ENCODE measurements at regions not wholly inside any gene's neighbourhood (a gene's known extent, or its start where the extent isn't known, plus 50 kb on each side); places are given as distances from the start of the nearest gene placed in this dataset.

DNA sequence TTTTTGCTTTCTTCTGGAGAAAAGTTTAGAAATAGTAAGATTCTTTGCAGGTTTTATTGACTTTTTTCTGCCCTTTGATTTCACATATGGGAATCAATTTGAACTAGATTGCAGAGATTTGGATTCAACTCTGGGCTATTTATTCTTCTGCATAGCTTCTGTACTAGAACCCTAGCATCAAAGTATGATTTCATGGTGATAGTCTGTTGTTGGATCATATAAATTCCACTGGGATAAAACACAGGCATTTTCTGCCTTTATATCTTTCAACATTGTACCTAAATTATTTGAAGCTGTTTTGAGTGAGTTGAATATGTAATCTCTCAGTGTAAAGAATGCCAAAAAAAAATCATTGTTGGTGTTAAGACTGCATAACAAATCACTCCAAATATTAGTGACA lies 458.4 kb upstream of the MPDZ start:
- H3K4me1 ChIP-seq (ENCODE audit: insufficient read depth, low read length): no peaks in the 10 kb centered on the region
- no peak overlapping the region for H3K9ac ChIP-seq (ENCODE audit: low read length)
- no peak overlapping the region for H3K27ac ChIP-seq (ENCODE audit: low read depth, low read length)
- H3K27me3 ChIP-seq (ENCODE audit: control insufficient read depth in 1 of 2, insufficient read depth in 2 of 2, low read length in 2 of 2): no peaks in the 10 kb centered on the region
- no peaks in the 10 kb centered on the region for H3K36me3 ChIP-seq (ENCODE audit: insufficient read depth, low read length)
- no peaks in the 10 kb centered on the region for H3K9me3 ChIP-seq (ENCODE audit: low read length)
- no peak overlapping the region for H3K4me3 ChIP-seq (ENCODE audit: low read depth in 1 of 2, low read length in 2 of 2)

DNA sequence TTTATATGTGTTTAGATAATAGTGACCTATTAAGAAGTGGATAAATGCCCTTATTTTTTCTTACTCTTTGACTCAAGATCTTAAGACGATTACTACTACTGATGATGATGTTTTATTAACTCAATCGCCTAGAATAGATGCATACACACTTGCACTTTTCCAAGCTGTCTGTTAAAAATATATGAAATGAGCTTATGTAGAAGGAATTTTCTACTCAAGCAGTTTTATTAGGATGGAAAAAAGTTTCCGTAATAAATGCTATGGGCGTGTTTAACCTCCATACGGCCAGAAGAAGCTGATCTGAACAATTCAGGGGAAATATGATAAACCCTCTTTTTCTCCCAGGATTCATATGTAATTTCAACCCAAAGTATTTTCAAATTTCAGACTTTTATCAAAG lies 455.7 kb upstream of the MPDZ start:
- H3K36me3 ChIP-seq (ENCODE audit: insufficient read depth, low read length): no peaks in the 10 kb centered on the region
- no peak overlapping the region for H3K9ac ChIP-seq (ENCODE audit: low read length)
- H3K4me3 ChIP-seq (ENCODE audit: low read depth in 1 of 2, low read length in 2 of 2): no peak overlapping the region
- H3K27ac ChIP-seq (ENCODE audit: low read depth, low read length): no peak overlapping the region
- no peaks in the 10 kb centered on the region for H3K4me1 ChIP-seq (ENCODE audit: insufficient read depth, low read length)
- no peaks in the 10 kb centered on the region for H3K27me3 ChIP-seq (ENCODE audit: control insufficient read depth in 1 of 2, insufficient read depth in 2 of 2, low read length in 2 of 2)
- no peaks in the 10 kb centered on the region for H3K9me3 ChIP-seq (ENCODE audit: low read length)

DNA sequence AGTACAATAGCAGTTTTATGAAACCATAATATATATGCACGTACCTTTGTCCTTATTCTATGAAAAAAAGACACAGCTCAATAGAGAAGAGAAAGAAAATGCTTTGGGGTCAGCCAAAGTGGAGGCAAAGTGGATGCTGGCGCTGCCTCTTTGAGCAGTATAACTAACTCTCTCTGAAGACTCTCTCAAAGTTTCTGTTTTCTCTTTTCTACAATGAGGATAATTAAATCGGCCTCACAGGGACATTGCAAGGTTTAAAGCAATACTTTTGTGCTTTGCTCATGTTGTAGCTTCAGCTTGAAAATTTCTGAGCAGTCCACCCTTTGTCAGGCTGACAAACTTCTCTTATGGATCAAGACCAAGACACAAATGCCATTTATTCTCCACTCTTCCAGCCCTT lies 455.1 kb upstream of the MPDZ start:
- Histone ChIP-seq H3K27ac (ENCODE audit: low read depth, low read length) (no peak overlapping the region), H3K4me3 (ENCODE audit: low read depth in 1 of 2, low read length in 2 of 2) (no peak overlapping the region), H3K36me3 (ENCODE audit: insufficient read depth, low read length) (no peaks in the 10 kb centered on the region), H3K9me3 (ENCODE audit: low read length) (no peaks in the 10 kb centered on the region), H3K9ac (ENCODE audit: low read length) (no peak overlapping the region), H3K4me1 (ENCODE audit: insufficient read depth, low read length) (no peaks in the 10 kb centered on the region), H3K27me3 (ENCODE audit: control insufficient read depth in 1 of 2, insufficient read depth in 2 of 2, low read length in 2 of 2) (no peaks in the 10 kb centered on the region)

DNA sequence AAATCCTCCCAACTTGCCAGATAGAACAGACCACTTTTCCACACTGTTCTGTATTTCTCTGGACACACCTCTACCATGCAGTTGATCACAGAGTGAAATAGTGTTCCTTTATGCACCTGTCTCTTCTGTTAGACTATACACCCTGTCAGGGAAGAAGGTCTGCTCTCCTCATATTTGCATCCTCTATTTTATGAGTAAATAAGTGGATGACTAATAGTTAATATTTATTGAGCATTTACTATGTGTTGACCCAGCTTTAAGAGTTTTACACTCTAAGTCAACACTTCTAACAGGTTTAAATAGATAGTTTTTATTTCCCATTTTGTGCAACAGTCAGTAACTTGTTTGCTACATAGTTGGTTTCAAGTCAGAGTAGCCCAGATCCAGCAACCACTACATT lies 452.8 kb upstream of the MPDZ start:
- Histone ChIP-seq H3K9me3 (ENCODE audit: low read length) (no peaks in the 10 kb centered on the region), H3K4me3 (ENCODE audit: low read depth in 1 of 2, low read length in 2 of 2) (no peak overlapping the region), H3K27ac (ENCODE audit: low read depth, low read length) (no peak overlapping the region), H3K9ac (ENCODE audit: low read length) (no peak overlapping the region), H3K36me3 (ENCODE audit: insufficient read depth, low read length) (no peaks in the 10 kb centered on the region), H3K27me3 (ENCODE audit: control insufficient read depth in 1 of 2, insufficient read depth in 2 of 2, low read length in 2 of 2) (no peaks in the 10 kb centered on the region), H3K4me1 (ENCODE audit: insufficient read depth, low read length) (no peaks in the 10 kb centered on the region)

DNA sequence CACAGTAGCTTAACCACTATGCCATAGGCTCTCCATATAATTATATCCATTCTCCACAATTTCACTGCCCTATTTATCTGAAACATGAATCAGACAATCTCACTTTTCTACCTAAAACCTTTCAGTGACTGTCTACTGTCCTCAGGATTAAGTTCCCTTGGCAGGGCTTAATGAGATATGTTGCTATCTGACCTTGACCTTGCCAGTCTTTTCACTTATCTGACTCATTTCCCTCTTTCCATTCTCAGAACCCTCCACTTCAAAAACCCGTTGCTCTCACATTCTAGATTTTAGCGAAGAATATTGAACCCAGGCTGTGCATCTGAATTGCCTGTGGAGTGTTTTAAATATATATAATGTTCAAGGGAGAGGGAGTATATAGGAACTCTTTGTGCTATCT lies 452.1 kb upstream of the MPDZ start:
- H3K27me3 ChIP-seq (ENCODE audit: control insufficient read depth in 1 of 2, insufficient read depth in 2 of 2, low read length in 2 of 2): no peaks in the 10 kb centered on the region
- H3K9ac ChIP-seq (ENCODE audit: low read length): no peak overlapping the region
- no peaks in the 10 kb centered on the region for H3K36me3 ChIP-seq (ENCODE audit: insufficient read depth, low read length)
- no peak overlapping the region for H3K27ac ChIP-seq (ENCODE audit: low read depth, low read length)
- no peaks in the 10 kb centered on the region for H3K4me1 ChIP-seq (ENCODE audit: insufficient read depth, low read length)
- H3K9me3 ChIP-seq (ENCODE audit: low read length): no peaks in the 10 kb centered on the region
- no peak overlapping the region for H3K4me3 ChIP-seq (ENCODE audit: low read depth in 1 of 2, low read length in 2 of 2)

DNA sequence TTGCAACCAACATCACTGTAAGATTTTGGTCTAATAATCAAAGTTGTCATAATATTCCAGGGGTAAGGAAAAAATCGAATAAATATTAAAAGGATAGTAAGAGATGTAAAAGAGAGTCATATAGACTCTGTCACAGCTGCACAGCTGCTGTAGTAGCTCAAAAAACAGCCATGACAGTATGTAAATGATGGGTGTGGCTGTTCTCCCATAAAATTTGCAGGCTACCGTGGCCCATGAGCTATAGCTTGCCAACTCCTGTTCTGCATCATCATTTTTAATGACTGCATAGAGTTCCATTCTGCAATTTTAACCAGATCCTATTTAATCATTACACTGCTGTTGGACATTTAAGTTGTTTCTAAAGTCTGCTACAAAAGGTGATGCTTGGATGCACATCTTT lies 450.5 kb upstream of the MPDZ start:
- Histone ChIP-seq H3K36me3 (ENCODE audit: insufficient read depth, low read length) (no peaks in the 10 kb centered on the region), H3K9ac (ENCODE audit: low read length) (no peak overlapping the region), H3K9me3 (ENCODE audit: low read length) (no peaks in the 10 kb centered on the region), H3K4me3 (ENCODE audit: low read depth in 1 of 2, low read length in 2 of 2) (no peak overlapping the region), H3K27me3 (ENCODE audit: control insufficient read depth in 1 of 2, insufficient read depth in 2 of 2, low read length in 2 of 2) (no peaks in the 10 kb centered on the region), H3K4me1 (ENCODE audit: insufficient read depth, low read length) (no peaks in the 10 kb centered on the region), H3K27ac (ENCODE audit: low read depth, low read length) (no peak overlapping the region)

DNA sequence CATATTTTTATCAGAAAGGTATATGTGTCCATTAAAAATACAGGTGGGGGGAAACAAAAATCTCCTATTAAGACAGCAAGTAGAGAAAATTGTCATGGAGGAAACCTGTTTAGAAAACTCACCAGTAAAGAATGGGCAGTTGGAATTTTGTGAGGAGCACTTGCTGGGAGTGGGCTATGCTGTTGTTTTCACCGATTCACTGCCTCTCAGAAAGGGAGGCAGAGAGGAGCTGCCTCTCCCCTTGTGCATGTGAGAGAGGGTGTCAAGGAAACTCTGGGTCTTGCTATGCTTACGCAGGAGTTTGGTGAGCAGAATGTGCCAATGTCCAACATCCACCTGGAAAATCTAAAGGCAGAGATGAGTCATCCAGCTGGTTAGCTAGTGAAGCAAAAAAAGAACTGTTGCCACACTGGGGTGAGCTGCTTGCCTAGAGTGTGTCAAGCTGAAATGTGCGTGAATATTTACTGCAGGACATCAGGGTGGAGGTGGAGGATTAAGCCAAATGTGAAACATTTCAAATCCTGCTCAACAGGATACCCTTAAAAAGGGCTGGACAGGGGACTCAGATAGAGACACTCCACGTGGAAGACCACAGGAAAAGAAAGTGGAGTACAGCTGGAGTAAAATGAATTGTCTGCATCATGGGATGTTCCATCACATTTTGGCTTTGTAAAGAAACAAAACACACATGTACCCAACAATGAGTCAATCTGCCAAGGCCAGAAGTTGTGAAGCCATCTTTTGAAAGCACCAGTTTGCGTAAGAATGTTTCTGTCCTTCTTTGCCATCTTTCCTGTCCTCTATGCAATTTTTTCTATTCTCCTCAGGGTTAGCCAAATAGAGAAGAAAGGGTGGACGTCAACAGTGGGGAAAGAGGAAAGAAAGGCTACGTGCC lies 449.7 kb upstream of the MPDZ start:
- no peak overlapping the region for H3K9ac ChIP-seq (ENCODE audit: low read length)
- no peaks in the 10 kb centered on the region for H3K4me1 ChIP-seq (ENCODE audit: insufficient read depth, low read length)
- no peaks in the 10 kb centered on the region for H3K27me3 ChIP-seq (ENCODE audit: control insufficient read depth in 1 of 2, insufficient read depth in 2 of 2, low read length in 2 of 2)
- H3K36me3 ChIP-seq (ENCODE audit: insufficient read depth, low read length): no peaks in the 10 kb centered on the region
- H3K4me3 ChIP-seq (ENCODE audit: low read depth in 1 of 2, low read length in 2 of 2): no peak overlapping the region
- no peak overlapping the region for H3K27ac ChIP-seq (ENCODE audit: low read depth, low read length)
- H3K9me3 ChIP-seq (ENCODE audit: low read length): no peaks in the 10 kb centered on the region

DNA sequence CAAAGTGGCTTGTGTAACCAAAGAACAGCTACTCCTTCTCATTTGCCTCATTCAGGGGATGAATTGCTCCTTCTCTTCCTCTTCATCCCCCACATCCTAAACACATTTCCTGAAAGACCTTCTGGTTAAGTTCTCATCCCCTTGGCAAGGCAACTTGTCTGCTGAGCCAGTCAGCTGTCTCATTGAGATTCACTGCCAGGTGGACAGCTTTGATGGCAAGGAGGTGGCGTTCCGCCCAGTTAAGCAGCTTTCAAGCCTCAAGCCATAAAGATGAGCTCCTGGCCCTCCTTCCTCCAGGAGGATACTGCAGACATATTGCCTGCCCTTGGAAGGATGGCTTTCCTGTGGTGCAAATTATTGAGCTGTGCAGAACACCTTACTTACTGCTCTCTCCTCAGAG lies 448.6 kb upstream of the MPDZ start:
- Histone ChIP-seq H3K9me3 (ENCODE audit: low read length) (no peaks in the 10 kb centered on the region), H3K36me3 (ENCODE audit: insufficient read depth, low read length) (no peaks in the 10 kb centered on the region), H3K9ac (ENCODE audit: low read length) (no peak overlapping the region), H3K27me3 (ENCODE audit: control insufficient read depth in 1 of 2, insufficient read depth in 2 of 2, low read length in 2 of 2) (no peaks in the 10 kb centered on the region), H3K4me1 (ENCODE audit: insufficient read depth, low read length) (no peaks in the 10 kb centered on the region), H3K27ac (ENCODE audit: low read depth, low read length) (no peak overlapping the region), H3K4me3 (ENCODE audit: low read depth in 1 of 2, low read length in 2 of 2) (no peak overlapping the region)

DNA sequence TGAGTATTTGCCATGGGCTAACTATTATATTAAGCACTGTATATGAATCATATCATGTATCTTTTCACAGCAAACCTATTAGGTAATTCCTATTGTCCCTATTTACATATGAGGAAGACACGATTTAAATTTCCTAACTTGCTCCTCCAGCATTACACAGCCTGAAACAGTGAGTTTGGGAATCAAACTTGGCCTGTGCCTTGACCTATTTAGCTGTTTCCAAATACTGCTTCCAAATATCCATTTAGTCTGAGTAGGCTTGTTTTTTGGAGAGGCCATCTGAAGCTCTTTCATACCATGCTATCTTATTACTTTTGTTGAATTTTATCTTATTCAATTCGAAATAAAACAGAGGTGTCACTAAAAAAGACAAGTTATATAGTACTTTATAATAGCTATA lies 447.3 kb upstream of the MPDZ start:
- Histone ChIP-seq H3K36me3 (ENCODE audit: insufficient read depth, low read length) (no peaks in the 10 kb centered on the region), H3K27ac (ENCODE audit: low read depth, low read length) (no peak overlapping the region), H3K4me3 (ENCODE audit: low read depth in 1 of 2, low read length in 2 of 2) (no peak overlapping the region), H3K9ac (ENCODE audit: low read length) (no peak overlapping the region), H3K4me1 (ENCODE audit: insufficient read depth, low read length) (no peaks in the 10 kb centered on the region), H3K27me3 (ENCODE audit: control insufficient read depth in 1 of 2, insufficient read depth in 2 of 2, low read length in 2 of 2) (no peaks in the 10 kb centered on the region), H3K9me3 (ENCODE audit: low read length) (no peaks in the 10 kb centered on the region)

DNA sequence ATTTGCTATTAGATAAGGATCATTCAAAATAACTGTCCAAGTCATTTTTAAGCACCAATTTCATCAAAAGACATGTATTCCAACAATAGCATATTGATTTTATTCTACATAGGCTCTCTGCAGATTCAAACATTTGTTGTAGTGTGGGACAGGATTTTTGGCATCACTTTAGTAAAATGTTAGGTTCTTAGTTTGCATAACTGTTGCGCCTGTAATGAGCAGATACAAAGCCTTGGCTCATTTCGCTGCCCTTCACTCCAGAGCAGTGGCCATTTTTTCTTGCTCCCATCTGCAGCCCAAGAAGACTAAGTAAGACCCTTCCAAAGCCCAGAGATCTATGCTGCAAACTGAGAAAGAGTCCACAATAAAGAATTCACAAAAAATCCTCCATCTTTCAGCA lies 446.0 kb upstream of the MPDZ start:
- no peaks in the 10 kb centered on the region for H3K4me1 ChIP-seq (ENCODE audit: insufficient read depth, low read length)
- H3K9ac ChIP-seq (ENCODE audit: low read length): no peak overlapping the region
- no peaks in the 10 kb centered on the region for H3K36me3 ChIP-seq (ENCODE audit: insufficient read depth, low read length)
- no peaks in the 10 kb centered on the region for H3K27me3 ChIP-seq (ENCODE audit: control insufficient read depth in 1 of 2, insufficient read depth in 2 of 2, low read length in 2 of 2)
- no peak overlapping the region for H3K27ac ChIP-seq (ENCODE audit: low read depth, low read length)
- no peak overlapping the region for H3K4me3 ChIP-seq (ENCODE audit: low read depth in 1 of 2, low read length in 2 of 2)
- no peaks in the 10 kb centered on the region for H3K9me3 ChIP-seq (ENCODE audit: low read length)

DNA sequence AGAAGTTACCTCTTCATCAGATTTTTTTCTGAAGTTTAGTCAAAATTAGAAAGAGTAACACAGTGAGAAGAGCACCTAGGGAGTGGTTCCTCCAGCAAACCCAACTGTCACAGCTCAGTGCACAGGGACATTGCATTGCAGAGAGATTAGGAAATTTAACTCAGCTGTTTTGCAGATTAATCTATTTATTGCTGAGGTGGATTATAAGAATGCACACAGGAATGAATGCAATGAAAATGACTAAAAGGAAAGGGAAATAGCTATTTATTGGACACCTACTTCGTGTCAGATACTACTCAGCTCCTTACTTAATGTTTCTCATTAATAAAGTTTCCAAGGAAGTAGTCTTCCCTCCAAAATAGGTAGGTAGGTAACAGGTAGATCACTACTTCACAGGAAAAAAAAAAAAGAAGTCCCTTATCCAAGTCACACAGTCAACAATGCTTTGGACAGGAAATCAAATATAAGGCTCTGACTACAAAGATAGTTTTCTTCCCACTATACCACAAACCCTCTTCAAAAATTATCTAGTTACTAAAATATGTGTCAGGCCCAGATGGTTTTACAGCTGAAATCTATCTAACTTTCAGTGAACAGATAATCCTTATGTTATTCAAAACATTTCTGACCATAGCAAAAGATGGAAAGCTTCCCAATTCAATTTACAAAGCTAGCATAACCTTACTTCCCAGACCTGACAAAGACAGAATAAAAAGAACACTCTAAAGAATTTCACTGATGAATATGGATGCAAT lies 442.2 kb upstream of the MPDZ start:
- H3K36me3 ChIP-seq (ENCODE audit: insufficient read depth, low read length): no peaks in the 10 kb centered on the region
- H3K4me3 ChIP-seq (ENCODE audit: low read depth in 1 of 2, low read length in 2 of 2): no peak overlapping the region
- no peaks in the 10 kb centered on the region for H3K4me1 ChIP-seq (ENCODE audit: insufficient read depth, low read length)
- no peaks in the 10 kb centered on the region for H3K9me3 ChIP-seq (ENCODE audit: low read length)
- no peaks in the 10 kb centered on the region for H3K27me3 ChIP-seq (ENCODE audit: control insufficient read depth in 1 of 2, insufficient read depth in 2 of 2, low read length in 2 of 2)
- no peak overlapping the region for H3K27ac ChIP-seq (ENCODE audit: low read depth, low read length)
- no peak overlapping the region for H3K9ac ChIP-seq (ENCODE audit: low read length)
